Spleen (tissue), 11 donors: ENCODE measurements at regions not wholly inside any gene's neighbourhood (a gene's known extent, or its start where the extent isn't known, plus 50 kb on each side); places are given as distances from the start of the nearest gene placed in this dataset.
"Not testable (repeated sequence)": the region's sequence is repeated elsewhere in the genome, so short reads cannot be mapped to it uniquely, and the experiment has no call there.

ENCODE experiments used
- DNase-seq: peaks from one replicate; pipeline ENCODE4 v3.0.0-alpha.2; 2020
- H3K27ac ChIP-seq, 8 donors: fragments of 200-600 bp; sonication (generic) in 7 of 8; 1 replicate in 4 of 8; 2 replicates in 4 of 8; pipeline versions ENCODE4 v1.5.0 to v1.8.0; 2016 to 2021; ENCODE audit warnings: inconsistent platforms in 4 of 8, mild to moderate bottlenecking in 4 of 8, moderate library complexity in 1 of 8
- H3K27me3 ChIP-seq, 7 donors: fragments of 200-600 bp; sonication (generic) in 6 of 7; replicated peaks in 1 of 7; 1 replicate in 4 of 7; 2 replicates in 3 of 7; pipeline versions ENCODE4 v1.5.0 to v1.8.0; 2016 to 2021; ENCODE audit warnings: inconsistent platforms in 3 of 7, mild to moderate bottlenecking in 1 of 7
- H3K36me3 ChIP-seq, 6 donors: fragments of 200-600 bp; sonication (generic) in 5 of 6; 1 replicate in 4 of 6; 2 replicates in 2 of 6; pipeline versions ENCODE4 v1.5.0 to v1.8.0; 2016 to 2021; ENCODE audit warnings: inconsistent platforms in 2 of 6
- H3K4me1 ChIP-seq, 6 donors: fragments of 200-600 bp; sonication (generic) in 5 of 6; 1 replicate in 3 of 6; 2 replicates in 3 of 6; pipeline versions ENCODE4 v1.5.0 to v1.8.0; 2016 to 2021; ENCODE audit warnings: inconsistent platforms in 3 of 6
- H3K4me3 ChIP-seq, 8 donors: fragments of 200-600 bp; sonication (generic) in 7 of 8; 1 replicate in 4 of 8; 2 replicates in 4 of 8; pipeline versions ENCODE4 v1.5.0 to v1.8.0; 2016 to 2021; ENCODE audit warnings: inconsistent platforms in 4 of 8, mild to moderate bottlenecking in 4 of 8, moderate library complexity in 2 of 8
- H3K9me3 ChIP-seq, 8 donors: fragments of 200-600 bp; sonication (generic) in 7 of 8; 1 replicate in 4 of 8; 2 replicates in 4 of 8; pipeline versions ENCODE4 v1.5.0 to v1.8.0; 2016 to 2021; ENCODE audit warnings: inconsistent platforms in 4 of 8
- POLR2A ChIP-seq, 3 donors: fragments of 450-650 bp; IDR thresholded peaks; one replicate each; pipeline ENCODE4 v1.5.1; 2017; ENCODE audit warnings: antibody characterized with exemption in 3 of 3, mild to moderate bottlenecking in 1 of 3
- POLR2AphosphoS5 ChIP-seq, 3 donors: sonication (generic); formaldehyde crosslinking; IDR thresholded peaks; one replicate each; pipeline ENCODE4 v1.5.1; 2017; ENCODE audit warnings: antibody characterized with exemption in 3 of 3
- WGBS, 5 donors: extraction: QIAGEN DNeasy Blood & Tissue Kit in 3 of 5; methylation state at CpG; one replicate each; pipeline versions ENCODE4 v1.1.5 to v1.1.7; 2013 to 2018; 5-methylcytosine and 5-hydroxymethylcytosine counted together
- intact Hi-C: fragments of 100-400 bp; cut with DNase I; formaldehyde crosslinking; loops from one replicate; pipeline ENCODE4 v1.15.0; 2023; ENCODE audit warnings: low total_unique reads
- TF ChIP-seq, protein P1 (sequence below), 11 experiments: fragments of 200-600 bp in 7 of 11; fragments of 450-650 bp in 4 of 11; sonication (generic) in 4 of 11; IDR thresholded peaks in 8 of 11; conservative IDR thresholded peaks in 3 of 11; 1 replicate in 7 of 11; 2 replicates in 4 of 11; pipeline versions ENCODE4 v1.4.0 to v1.8.0; 2016 to 2021; ENCODE audit warnings: antibody characterized with exemption in 11 of 11, inconsistent platforms in 4 of 11, mild to moderate bottlenecking in 1 of 11
- donor health status: healthy with polysubstance abuse.
- donor health status: DM: no; HTN: no; CAD: no; lungs with moderate emphysema.
- donor health status: DM: no; HTN: no; CAD: no.
- donor health status: Bipolar disorder and iron deficiency.
- donor health status: healthy.
- donor health status: DM: no; HTN: no; CAD: no.
- donor health status: DM: yes; HTN: yes; CAD: no.

DNA sequence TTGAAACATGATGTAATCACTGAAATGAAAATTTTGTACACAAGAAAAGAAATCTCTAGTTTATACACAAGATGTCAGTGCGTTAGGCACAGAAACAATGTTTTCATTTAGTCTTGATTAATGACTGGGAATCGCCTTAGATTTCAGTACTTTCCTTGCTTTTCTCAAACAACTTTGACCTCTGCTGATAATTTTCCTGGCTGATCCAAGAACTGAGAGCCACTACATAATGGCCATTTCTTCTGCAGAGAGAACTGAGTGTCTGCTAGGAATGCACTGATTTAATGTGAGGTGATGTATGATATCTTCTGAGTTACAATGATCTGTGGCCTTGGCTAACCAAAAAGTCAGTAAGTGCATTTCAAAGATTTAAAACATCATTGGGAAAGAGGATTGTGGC lies 308.1 kb downstream of the CTH start:
- Histone ChIP-seq H3K4me1 (no peaks in the 10 kb centered on the region), H3K27ac (no peak overlapping the region), H3K27me3 (no peaks in the 10 kb centered on the region), H3K9me3 (peaks cover 0 to 18% (median 6%) of the 10 kb centered on the region in 8 donors), H3K36me3 (no peaks in the 10 kb centered on the region), H3K4me3 (no peak overlapping the region)
- 57 to 73% (median 62%) methylated on average over 2 of the region's 2 CpGs for WGBS, 5 donors
- TF ChIP-seq POLR2AphosphoS5 (IDR thresholded peaks at IDR 0.05) (no peak), POLR2A (IDR thresholded peaks at IDR 0.05) (no peak)
- TF ChIP-seq, protein P1, sequence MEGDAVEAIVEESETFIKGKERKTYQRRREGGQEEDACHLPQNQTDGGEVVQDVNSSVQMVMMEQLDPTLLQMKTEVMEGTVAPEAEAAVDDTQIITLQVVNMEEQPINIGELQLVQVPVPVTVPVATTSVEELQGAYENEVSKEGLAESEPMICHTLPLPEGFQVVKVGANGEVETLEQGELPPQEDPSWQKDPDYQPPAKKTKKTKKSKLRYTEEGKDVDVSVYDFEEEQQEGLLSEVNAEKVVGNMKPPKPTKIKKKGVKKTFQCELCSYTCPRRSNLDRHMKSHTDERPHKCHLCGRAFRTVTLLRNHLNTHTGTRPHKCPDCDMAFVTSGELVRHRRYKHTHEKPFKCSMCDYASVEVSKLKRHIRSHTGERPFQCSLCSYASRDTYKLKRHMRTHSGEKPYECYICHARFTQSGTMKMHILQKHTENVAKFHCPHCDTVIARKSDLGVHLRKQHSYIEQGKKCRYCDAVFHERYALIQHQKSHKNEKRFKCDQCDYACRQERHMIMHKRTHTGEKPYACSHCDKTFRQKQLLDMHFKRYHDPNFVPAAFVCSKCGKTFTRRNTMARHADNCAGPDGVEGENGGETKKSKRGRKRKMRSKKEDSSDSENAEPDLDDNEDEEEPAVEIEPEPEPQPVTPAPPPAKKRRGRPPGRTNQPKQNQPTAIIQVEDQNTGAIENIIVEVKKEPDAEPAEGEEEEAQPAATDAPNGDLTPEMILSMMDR (IDR thresholded peaks at IDR 0.05 in 8 of 11, conservative IDR thresholded peaks at IDR 0.05 in 3 of 11) = no peak
- intact Hi-C loops = no loop called here
- DNase-seq = no peak

DNA sequence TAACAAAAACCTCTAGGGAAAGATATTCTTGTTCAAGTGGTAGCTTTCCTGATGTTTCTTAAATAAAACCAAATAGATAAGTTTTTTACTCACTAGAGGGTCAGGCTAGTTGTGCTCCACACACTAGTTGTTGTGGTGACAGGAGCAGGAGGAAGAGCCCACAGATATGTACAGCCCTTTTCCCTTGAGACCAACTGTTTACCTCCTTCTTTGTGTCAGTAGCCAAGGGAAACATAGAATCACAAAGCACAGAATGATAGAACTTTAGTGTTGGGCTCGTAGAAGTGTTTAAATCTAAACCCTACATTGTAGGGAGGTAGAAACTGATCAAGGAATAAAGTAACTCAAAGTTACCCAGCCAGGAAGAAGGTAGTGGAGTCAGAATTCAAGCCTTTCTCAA lies 309.0 kb downstream of the CTH start:
- 59 to 84% (median 68%) methylated on average over 1 of the region's 1 CpG for WGBS, 5 donors
- intact Hi-C loops = no loop called here
- H3K27ac ChIP-seq = no peak overlapping the region
- no peak overlapping the region for H3K4me3 ChIP-seq
- DNase-seq = no peak
- H3K27me3 ChIP-seq = no peaks in the 10 kb centered on the region
- TF ChIP-seq POLR2AphosphoS5 (IDR thresholded peaks at IDR 0.05) = no peak
- no peak for TF ChIP-seq POLR2A (IDR thresholded peaks at IDR 0.05)
- TF ChIP-seq, protein P1 (IDR thresholded peaks at IDR 0.05 in 8 of 11, conservative IDR thresholded peaks at IDR 0.05 in 3 of 11) = no peak
- H3K9me3 ChIP-seq = peaks cover 0 to 27% (median 12%) of the 10 kb centered on the region in 8 donors
- no peaks in the 10 kb centered on the region for H3K36me3 ChIP-seq
- H3K4me1 ChIP-seq = no peaks in the 10 kb centered on the region

DNA sequence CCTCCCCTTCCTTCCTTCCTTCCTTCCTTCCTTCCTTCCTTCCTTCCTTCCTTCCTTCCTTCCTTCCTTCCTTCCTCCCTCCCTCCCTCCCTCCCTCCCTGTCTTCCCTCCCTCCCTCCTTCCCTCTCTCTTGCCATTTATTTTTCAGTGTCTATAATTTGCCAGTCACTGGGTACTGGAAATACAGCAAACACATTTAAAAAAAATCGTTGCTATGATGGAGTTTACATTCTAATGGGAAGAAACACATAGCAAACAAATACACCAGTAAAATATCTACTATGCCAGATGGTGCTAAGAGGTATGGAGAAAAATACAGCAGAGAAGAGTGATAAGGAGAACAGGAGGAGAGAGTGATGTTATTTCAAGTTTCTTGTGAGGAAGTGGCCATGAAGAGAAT lies 309.5 kb downstream of the CTH start:
- Histone ChIP-seq H3K27ac (no peak overlapping the region), H3K4me3 (no peak overlapping the region), H3K4me1 (no peaks in the 10 kb centered on the region), H3K27me3 (no peaks in the 10 kb centered on the region), H3K36me3 (no peaks in the 10 kb centered on the region), H3K9me3 (peaks cover 4 to 31% (median 17%) of the 10 kb centered on the region in 8 donors)
- no peak for DNase-seq
- WGBS, 5 donors = 72 to 79% (median 76%) methylated on average over 1 of the region's 1 CpG
- TF ChIP-seq, protein P1 (IDR thresholded peaks at IDR 0.05 in 8 of 11, conservative IDR thresholded peaks at IDR 0.05 in 3 of 11) = no peak
- TF ChIP-seq POLR2AphosphoS5 (IDR thresholded peaks at IDR 0.05) = no peak
- TF ChIP-seq POLR2A (IDR thresholded peaks at IDR 0.05) = no peak
- intact Hi-C loops = no loop called here

DNA sequence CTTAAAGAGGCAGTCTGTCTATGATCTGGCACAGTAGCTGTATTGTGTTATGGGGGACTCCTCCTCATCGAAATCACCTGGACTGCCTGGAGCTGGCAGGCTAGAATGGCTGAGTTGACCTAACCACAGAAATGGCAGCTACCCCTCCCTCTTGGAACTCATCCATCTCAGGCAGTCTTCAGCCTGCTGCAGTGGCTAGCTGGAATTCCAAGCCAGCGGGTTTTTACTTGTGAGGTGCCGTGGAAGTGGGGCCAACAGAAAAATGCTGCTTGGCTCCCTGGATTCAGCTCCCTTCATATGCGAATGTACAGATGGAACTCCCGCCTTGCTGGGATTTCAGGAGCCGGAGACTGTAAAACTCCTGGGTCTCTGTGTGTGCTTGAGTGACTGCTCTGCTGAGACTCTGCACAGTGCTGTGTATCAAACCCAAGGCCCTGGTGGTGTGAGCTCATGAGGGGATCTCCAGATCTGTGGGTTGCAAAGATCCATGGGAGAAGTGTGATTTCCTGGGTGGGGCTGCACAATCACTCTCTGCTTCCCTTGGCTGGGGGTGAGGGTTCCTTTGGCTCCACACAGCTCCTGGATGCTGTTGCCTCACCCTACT lies 316.9 kb downstream of the CTH start:
- Histone ChIP-seq H3K36me3 (no peaks in the 10 kb centered on the region), H3K4me3 (no peak overlapping the region), H3K9me3 (peaks cover 6 to 48% (median 32%) of the 10 kb centered on the region in 8 donors), H3K4me1 (no peaks in the 10 kb centered on the region), H3K27ac (no peak overlapping the region), H3K27me3 (no peaks in the 10 kb centered on the region)
- intact Hi-C loops = no loop called here
- TF ChIP-seq, protein P1 (IDR thresholded peaks at IDR 0.05 in 8 of 11, conservative IDR thresholded peaks at IDR 0.05 in 3 of 11) = no peak
- no peak for DNase-seq
- WGBS, 5 donors = 60 to 88% (median 81%) methylated on average over 1 to 6 of the region's 6 CpGs

DNA sequence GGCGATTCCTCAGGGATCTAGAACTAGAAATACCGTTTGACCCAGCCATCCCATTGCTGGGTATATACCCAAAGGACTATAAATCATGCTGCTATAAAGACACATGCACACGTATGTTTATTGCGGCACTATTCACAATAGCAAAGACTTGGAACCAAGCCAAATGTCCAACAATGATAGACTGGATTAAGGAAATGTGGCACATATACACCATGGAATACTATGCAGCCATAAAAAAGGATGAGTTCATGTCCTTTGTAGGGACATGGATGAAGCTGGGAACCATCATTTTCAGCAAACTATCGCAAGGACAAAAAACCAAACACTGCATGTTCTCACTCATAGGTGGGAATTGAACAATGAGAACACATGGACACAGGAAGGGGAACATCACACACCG lies 311.1 kb downstream of the PTGER3 start:
- H3K27me3 ChIP-seq, intact Hi-C loops, H3K4me3 ChIP-seq, DNase-seq, H3K27ac ChIP-seq, H3K4me1 ChIP-seq, H3K36me3 ChIP-seq: not testable (repeated sequence)
- WGBS, 5 donors = 75 to 94% (median 84%) methylated on average over 3 to 5 of the region's 6 CpGs
- peaks cover 0 to 17% (median 14%) of the 10 kb centered on the region in 8 donors for H3K9me3 ChIP-seq
